CD4-positive, alpha-beta T cell treated with Interleukin-17A for 4 hours (primary cell): ENCODE measurements at regions not wholly inside any gene's neighbourhood (a gene's known extent, or its start where the extent isn't known, plus 50 kb on each side); places are given as distances from the start of the nearest gene placed in this dataset.
"Not testable (repeated sequence)": the region's sequence is repeated elsewhere in the genome, so short reads cannot be mapped to it uniquely, and the experiment has no call there.

Experiments
- DNase-seq: peaks from one replicate; pipeline ENCODE4 v3.0.0-alpha.2; 2020; ENCODE audit warnings: mixed read lengths

GRCh38 chr14:105641075-105641937, 114.9 kb downstream of the TMEM121 start:
- DNase-seq: no peak

DNA sequence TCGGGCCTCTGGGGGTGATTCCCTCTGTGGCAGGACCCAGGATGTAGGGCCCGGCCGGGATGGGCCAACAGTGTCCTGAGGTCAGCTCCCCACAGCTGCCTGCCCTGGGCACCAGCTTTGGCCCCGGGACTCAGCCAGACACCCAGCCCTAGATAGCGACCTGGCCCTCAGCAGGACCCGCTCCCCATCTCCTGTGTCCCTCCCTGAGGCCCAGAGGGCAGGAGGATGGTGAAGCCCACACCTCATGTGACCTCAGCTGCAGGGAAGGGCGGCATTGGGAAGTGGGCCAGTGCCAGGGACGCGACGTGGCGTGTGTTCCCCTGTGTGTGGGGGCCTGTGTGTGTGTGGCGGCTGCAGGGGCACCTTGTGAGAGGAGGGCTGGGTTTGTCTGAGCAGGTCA, 115.6 kb downstream of the TMEM121 start:
- DNase-seq: not testable (repeated sequence)

GRCh38 chr14:105642486-105642885, 116.1 kb downstream of the TMEM121 start:
- not testable (repeated sequence) for DNase-seq

DNA sequence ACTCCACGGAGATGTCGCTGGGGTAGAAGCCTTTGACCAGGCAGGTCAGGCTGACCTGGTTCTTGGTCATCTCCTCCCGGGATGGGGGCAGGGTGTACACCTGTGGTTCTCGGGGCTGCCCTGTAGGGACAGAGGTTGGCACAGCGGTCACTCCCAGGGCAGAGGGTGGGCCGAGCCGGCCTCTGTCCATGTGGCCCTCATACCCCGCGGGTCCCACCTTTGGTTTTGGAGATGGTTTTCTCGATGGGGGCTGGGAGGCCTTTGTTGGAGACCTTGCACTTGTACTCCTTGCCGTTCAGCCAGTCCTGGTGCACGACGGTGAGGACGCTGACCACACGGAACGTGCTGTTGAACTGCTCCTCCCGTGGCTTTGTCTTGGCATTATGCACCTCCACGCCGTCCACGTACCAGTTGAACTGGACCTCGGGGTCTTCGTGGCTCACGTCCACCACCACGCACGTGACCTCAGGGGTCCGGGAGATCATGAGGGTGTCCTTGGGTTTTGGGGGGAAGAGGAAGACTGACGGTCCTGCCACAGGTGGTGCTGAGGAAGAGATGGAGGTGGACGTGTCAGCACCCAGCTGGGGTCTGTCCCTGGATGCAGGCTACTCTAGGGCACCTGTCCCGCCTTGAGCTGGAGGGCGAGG, 117.1 kb downstream of the TMEM121 start:
- not testable (repeated sequence) for DNase-seq

GRCh38 chr14:105644053-105644435, 117.7 kb downstream of the TMEM121 start:
- DNase-seq: not testable (repeated sequence)

DNA sequence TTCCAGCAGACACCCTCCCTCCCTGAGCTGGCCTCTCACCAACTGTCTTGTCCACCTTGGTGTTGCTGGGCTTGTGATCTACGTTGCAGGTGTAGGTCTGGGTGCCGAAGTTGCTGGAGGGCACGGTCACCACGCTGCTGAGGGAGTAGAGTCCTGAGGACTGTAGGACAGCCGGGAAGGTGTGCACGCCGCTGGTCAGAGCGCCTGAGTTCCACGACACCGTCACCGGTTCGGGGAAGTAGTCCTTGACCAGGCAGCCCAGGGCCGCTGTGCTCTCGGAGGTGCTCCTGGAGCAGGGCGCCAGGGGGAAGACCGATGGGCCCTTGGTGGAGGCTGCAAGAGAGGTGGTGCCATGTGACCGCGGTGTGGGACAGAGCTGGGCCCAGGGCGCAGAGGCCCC, 118.1 kb downstream of the TMEM121 start:
- DNase-seq: not testable (repeated sequence)

- DNase-seq: not testable (repeated sequence)
These were observed 118.5 kb downstream of the TMEM121 start for GRCh38 chr14:105644891-105645290.

DNA sequence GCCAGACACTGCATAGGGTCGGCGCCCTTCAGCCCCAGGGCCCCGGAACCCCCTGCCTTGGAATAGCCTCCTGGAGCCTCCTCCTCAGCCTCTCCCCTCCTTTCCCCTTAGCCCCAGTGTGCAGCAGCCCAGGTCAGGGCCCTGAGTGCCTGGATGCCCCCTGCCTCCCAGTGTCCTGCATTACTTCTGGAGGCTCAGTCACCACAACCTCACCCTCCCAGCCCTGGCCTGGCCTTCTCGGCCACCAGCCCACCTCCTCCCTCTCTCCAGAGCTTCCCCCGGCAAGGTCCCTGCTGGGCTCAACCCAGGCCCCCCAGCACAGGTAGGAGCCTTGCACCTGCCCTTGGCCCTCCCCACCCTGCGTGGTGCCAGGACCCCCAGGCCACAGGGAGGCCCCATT, 119.0 kb downstream of the TMEM121 start:
- not testable (repeated sequence) for DNase-seq

DNA sequence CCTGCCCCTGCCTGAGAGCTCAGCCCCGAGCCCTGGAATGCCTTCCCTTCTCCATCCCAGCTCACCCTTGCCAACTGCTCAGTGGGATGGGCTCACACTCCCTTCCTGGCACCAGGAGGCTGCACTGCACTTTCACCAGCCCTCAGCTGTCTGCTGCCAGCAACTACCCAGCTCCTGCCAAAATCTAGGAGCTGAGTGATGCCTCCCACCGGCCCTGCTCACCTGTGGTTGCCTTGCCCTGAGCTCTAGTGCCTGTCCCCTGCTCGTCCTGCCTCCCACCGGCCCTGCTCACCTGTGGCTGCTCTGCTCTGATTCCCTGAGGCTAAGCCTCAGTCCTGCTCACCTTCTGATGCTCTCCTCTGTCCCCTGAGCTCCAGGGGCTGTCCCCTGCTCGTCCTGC, 119.8 kb downstream of the TMEM121 start:
- DNase-seq: no peak

DNA sequence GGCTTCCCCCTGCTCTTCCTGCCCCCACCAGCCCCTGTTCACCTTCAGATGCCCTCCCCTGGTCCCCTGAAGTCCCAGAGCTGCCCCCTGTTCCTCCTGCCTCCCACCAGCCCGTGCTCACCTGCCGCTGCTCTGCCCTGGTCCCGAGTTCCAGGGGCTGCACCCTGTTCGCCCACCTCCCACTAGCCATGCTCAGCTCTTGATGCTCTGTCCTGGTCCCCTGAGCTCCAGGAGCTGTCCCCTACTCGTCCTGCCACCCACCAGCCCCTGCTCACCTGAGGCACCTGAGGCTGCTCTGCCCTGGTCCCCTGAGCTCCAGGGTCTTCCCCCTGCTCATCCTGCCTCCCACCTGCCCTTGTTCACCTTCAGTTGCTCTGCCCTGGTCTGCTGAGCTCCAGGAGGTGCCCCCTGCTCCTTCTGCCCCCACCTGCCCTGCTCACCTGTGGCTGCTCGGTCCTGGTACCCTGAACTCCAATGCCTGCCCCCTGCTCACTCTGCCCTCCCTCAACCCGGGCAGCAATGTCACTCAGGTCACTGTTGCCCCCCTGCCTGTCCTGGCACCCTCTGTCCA, 120.4 kb downstream of the TMEM121 start:
- DNase-seq: not testable (repeated sequence)

DNA sequence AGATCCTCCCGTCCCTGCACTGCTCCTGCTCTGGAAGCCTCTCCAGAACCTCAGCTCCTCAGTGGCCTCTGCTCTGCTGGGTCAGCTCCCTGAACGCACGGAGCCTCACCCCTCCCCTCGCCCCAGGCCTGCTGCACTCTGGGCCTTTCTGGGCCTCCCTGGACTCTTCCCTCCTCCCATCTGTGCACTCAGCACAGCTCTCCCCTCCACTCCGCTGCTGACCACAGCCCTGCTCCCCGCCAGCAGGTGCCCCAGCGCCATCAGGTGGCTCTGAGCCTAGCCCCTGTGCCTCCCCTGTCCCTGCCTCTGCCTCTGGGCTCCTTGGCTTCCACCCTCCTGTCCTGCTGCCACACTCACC, 121.0 kb downstream of the TMEM121 start:
- not testable (repeated sequence) for DNase-seq

- DNase-seq: no peak
These were observed 121.6 kb downstream of the TMEM121 start for GRCh38 chr14:105647784-105648608.

- not testable (repeated sequence) for DNase-seq
These were observed 122.5 kb downstream of the TMEM121 start for GRCh38 chr14:105648609-105649535.

DNA sequence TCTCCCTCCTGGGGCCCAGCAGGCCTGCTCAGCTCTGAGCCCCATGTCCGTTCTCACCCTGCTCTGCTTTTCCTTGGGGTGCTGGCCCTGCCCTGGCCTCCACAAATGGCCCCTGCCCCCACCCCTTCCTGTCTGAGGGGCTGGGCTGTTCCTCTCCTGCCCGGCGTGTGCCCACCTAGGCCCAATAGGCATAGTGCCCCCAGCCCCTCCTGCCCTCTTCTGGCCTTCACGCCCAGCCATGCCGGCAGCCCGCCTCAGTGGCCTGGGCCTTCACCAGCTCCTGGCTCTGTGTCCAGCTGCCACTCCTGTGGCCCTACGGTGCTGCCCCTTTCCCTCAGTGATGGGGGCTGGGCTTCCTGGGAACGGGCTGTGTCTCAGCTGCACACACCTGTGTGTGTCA, 125.9 kb downstream of the TMEM121 start:
- DNase-seq: not testable (repeated sequence)

DNA sequence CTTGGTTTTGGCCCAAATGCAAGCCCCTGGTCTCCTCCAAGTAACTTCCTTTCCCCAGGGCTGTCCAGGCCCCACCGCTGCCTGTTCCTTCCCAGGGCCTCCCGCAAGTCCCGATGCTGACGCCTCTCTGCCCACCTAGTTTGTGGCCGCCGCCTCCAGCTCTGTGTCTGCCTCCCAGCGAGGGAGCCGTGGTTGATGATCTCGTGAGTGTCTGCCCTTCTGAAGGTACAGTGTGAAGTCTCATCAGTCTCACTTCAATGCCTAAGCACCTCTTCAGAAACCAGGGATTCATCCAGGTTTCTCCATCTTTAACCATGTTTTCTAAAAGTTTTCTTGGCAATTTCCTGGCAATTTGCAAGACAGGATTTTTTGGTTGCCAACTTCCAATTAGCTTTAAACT, 127.5 kb downstream of the TMEM121 start:
- DNase-seq: not testable (repeated sequence)

DNA sequence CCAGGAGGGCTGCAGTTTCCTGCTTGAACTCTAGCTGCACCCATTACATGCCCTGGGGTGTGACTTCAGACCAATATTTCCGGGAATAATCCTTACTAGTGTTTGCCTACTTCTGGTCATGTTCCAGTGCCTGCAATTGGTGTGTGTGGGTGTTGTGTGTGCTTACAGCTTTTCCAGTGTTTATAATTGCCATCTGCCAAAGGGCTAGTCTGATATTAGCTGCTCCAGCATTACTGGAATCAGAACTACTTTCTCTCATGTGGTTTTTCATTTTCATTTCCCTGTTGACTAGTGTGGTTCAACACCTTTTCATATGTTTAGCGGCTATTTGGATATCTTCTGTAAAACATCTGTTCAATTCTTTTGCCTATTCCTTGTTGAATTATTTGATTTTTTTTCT, 132.9 kb downstream of the TMEM121 start:
- not testable (repeated sequence) for DNase-seq

DNA sequence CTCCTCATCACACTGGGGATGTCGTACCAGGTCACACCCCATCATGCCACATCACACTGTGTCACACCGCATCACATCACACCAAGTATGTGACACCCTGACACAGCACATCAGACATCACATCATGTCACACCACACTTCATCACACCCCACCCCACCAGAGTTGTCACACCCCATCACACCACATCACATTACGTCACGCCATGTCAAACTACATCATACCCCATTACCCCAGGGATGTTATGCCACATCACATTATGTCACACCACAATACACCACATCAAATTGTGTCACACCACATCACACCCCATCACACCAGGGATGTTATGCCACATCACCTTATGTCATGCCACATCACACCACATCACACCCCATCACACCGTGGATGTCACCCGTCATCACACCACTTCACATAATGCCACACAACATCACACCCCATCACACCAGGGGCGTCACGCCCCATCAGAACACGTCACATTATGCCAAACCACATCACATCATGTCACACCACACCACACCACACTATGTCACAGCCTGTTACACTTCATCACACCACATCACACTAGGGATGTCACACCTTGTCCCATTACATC, 133.6 kb downstream of the TMEM121 start:
- DNase-seq: no peak

- no peak for DNase-seq
These were observed 134.6 kb downstream of the TMEM121 start for GRCh38 chr14:105660816-105661531.

GRCh38 chr14:105662043-105662442, 135.7 kb downstream of the TMEM121 start:
- DNase-seq: not testable (repeated sequence)

GRCh38 chr14:105662592-105662991, 136.2 kb downstream of the TMEM121 start:
- DNase-seq: not testable (repeated sequence)

DNA sequence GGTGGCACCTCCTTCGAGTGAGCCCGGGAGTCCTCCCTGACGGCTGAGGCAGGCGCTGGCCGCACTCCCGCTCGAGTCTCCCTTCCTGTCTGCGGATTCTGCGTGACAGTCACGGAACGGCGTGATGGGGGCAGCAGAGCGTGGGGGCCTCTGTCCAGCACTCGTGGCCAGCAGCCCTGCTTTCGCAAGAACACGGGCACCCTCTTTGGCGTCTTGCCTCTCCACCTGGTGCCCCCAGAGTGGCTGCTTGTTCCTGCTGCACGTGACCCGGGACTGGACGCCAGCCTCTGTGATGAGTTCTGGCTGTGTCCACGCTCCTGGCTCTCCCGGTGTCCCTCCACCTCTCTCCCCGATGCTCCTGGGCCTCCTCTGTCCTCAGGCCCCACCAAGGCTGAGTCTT, 136.9 kb downstream of the TMEM121 start:
- not testable (repeated sequence) for DNase-seq
